Activated naive CD8-positive, alpha-beta T cell treated with anti-CD3 and anti-CD28 coated beads for 36 hours (primary cell): ENCODE measurements at regions not wholly inside any gene's neighbourhood (a gene's known extent, or its start where the extent isn't known, plus 50 kb on each side); places are given as distances from the start of the nearest gene placed in this dataset.
"Not testable (repeated sequence)": the region's sequence is repeated elsewhere in the genome, so short reads cannot be mapped to it uniquely, and the experiment has no call there.

ENCODE experiments used
- DNase-seq: peaks from one replicate; pipeline ENCODE4 v3.0.0; 2021
- H3K27ac Mint-ChIP-seq: one replicate; pipeline ENCODE4 v1.8.0; 2022; ENCODE audit warnings: mild to moderate bottlenecking, moderate library complexity, mixed read lengths
- H3K27me3 Mint-ChIP-seq: one replicate; pipeline ENCODE4 v1.8.0; 2022; ENCODE audit warnings: mild to moderate bottlenecking, mixed read lengths
- H3K36me3 Mint-ChIP-seq: one replicate; pipeline ENCODE4 v1.8.0; 2021; ENCODE audit warnings: mild to moderate bottlenecking, mixed read lengths
- H3K4me1 Mint-ChIP-seq: one replicate; pipeline ENCODE4 v1.8.0; 2021; ENCODE audit warnings: mixed read lengths
- H3K4me3 Mint-ChIP-seq: one replicate; pipeline ENCODE4 v1.8.0; 2022; ENCODE audit warnings: mild to moderate bottlenecking, moderate library complexity, mixed read lengths
- H3K9me3 Mint-ChIP-seq: one replicate; pipeline ENCODE4 v1.8.0; 2022; ENCODE audit warnings: mixed read lengths

- Mint-ChIP-seq H3K4me1 (no peaks in the 10 kb centered on the region), H3K4me3 (no peak overlapping the region), H3K36me3 (no peaks in the 10 kb centered on the region), H3K27me3 (peaks cover 18% of the 10 kb centered on the region), H3K9me3 (no peaks in the 10 kb centered on the region), H3K27ac (no peak overlapping the region)
- no peak for DNase-seq
Measured at GRCh38 chr12:131356485-131357184, 354.3 kb upstream of the SFSWAP start.

GRCh38 chr12:131357185-131357747, 353.6 kb upstream of the SFSWAP start:
- H3K9me3 Mint-ChIP-seq, result no peaks in the 10 kb centered on the region
- H3K36me3 Mint-ChIP-seq, result no peaks in the 10 kb centered on the region
- DNase-seq, result no peak
- H3K27me3 Mint-ChIP-seq, result peaks cover 18% of the 10 kb centered on the region
- H3K4me1 Mint-ChIP-seq, result no peaks in the 10 kb centered on the region
- no peak overlapping the region for H3K4me3 Mint-ChIP-seq
- H3K27ac Mint-ChIP-seq, result no peak overlapping the region

- Mint-ChIP-seq H3K27ac (no peak overlapping the region), H3K4me3 (no peak overlapping the region), H3K4me1 (no peaks in the 10 kb centered on the region), H3K27me3 (peaks cover 18% of the 10 kb centered on the region), H3K36me3 (no peaks in the 10 kb centered on the region), H3K9me3 (no peaks in the 10 kb centered on the region)
- no peak for DNase-seq
Measured at GRCh38 chr12:131357920-131358319, 353.0 kb upstream of the SFSWAP start.

GRCh38 chr12:131362291-131363211, 348.3 kb upstream of the SFSWAP start:
- H3K4me3 Mint-ChIP-seq, result no peak overlapping the region
- DNase-seq, result no peak
- no peaks in the 10 kb centered on the region for H3K9me3 Mint-ChIP-seq
- H3K27me3 Mint-ChIP-seq, result peaks cover 9% of the 10 kb centered on the region
- H3K4me1 Mint-ChIP-seq, result no peaks in the 10 kb centered on the region
- no peaks in the 10 kb centered on the region for H3K36me3 Mint-ChIP-seq
- H3K27ac Mint-ChIP-seq, result no peak overlapping the region

- DNase-seq, result no peak
- H3K4me3 Mint-ChIP-seq, result no peak overlapping the region
Measured at GRCh38 chr12:131363393-131363792, 347.5 kb upstream of the SFSWAP start.

GRCh38 chr12:131363841-131364495, 346.9 kb upstream of the SFSWAP start:
- no peak overlapping the region for H3K27ac Mint-ChIP-seq
- H3K9me3 Mint-ChIP-seq, result no peaks in the 10 kb centered on the region
- H3K4me3 Mint-ChIP-seq, result no peak overlapping the region
- no peaks in the 10 kb centered on the region for H3K4me1 Mint-ChIP-seq
- H3K27me3 Mint-ChIP-seq, result no peaks in the 10 kb centered on the region
- no peaks in the 10 kb centered on the region for H3K36me3 Mint-ChIP-seq
- DNase-seq, result no peak

More at GRCh38 chr12:131363393-131363792, 347.5 kb upstream of the SFSWAP start:
- Mint-ChIP-seq H3K27ac (no peak overlapping the region), H3K9me3 (no peaks in the 10 kb centered on the region), H3K27me3 (peaks cover 4% of the 10 kb centered on the region), H3K36me3 (no peaks in the 10 kb centered on the region), H3K4me1 (no peaks in the 10 kb centered on the region)

- Mint-ChIP-seq H3K9me3 (no peaks in the 10 kb centered on the region), H3K27ac (no peak overlapping the region), H3K36me3 (no peaks in the 10 kb centered on the region), H3K27me3 (no peaks in the 10 kb centered on the region), H3K4me3 (no peak overlapping the region), H3K4me1 (no peaks in the 10 kb centered on the region)
- no peak for DNase-seq
Measured at GRCh38 chr12:131364903-131365820, 345.7 kb upstream of the SFSWAP start.

- no peaks in the 10 kb centered on the region for H3K27me3 Mint-ChIP-seq
- H3K4me3 Mint-ChIP-seq, result no peak overlapping the region
- H3K4me1 Mint-ChIP-seq, result no peaks in the 10 kb centered on the region
- no peak overlapping the region for H3K27ac Mint-ChIP-seq
- no peaks in the 10 kb centered on the region for H3K9me3 Mint-ChIP-seq
- no peak for DNase-seq
- no peaks in the 10 kb centered on the region for H3K36me3 Mint-ChIP-seq
Measured at GRCh38 chr12:131365821-131366260, 345.0 kb upstream of the SFSWAP start.

- Mint-ChIP-seq H3K9me3 (no peaks in the 10 kb centered on the region), H3K4me3 (no peak overlapping the region), H3K36me3 (no peaks in the 10 kb centered on the region), H3K27me3 (no peaks in the 10 kb centered on the region), H3K4me1 (no peaks in the 10 kb centered on the region), H3K27ac (no peak overlapping the region)
- no peak for DNase-seq
Measured at GRCh38 chr12:131366261-131366871, 344.5 kb upstream of the SFSWAP start.

GRCh38 chr12:131367067-131367982, 343.6 kb upstream of the SFSWAP start:
- DNase-seq, H3K4me3 Mint-ChIP-seq, H3K27ac Mint-ChIP-seq, H3K36me3 Mint-ChIP-seq, H3K9me3 Mint-ChIP-seq, H3K4me1 Mint-ChIP-seq, H3K27me3 Mint-ChIP-seq: not testable (repeated sequence)

- Mint-ChIP-seq H3K27me3 (no peaks in the 10 kb centered on the region), H3K36me3 (no peaks in the 10 kb centered on the region), H3K9me3 (no peaks in the 10 kb centered on the region), H3K4me1 (no peaks in the 10 kb centered on the region), H3K27ac (no peak overlapping the region), H3K4me3 (no peak overlapping the region)
- DNase-seq, result no peak
Measured at GRCh38 chr12:131367983-131368667, 342.8 kb upstream of the SFSWAP start.

- H3K27me3 Mint-ChIP-seq, result no peaks in the 10 kb centered on the region
- H3K27ac Mint-ChIP-seq, result no peak overlapping the region
- no peak for DNase-seq
Measured at GRCh38 chr12:131368668-131369071, 342.2 kb upstream of the SFSWAP start.

More at GRCh38 chr12:131368668-131369071, 342.2 kb upstream of the SFSWAP start:
- H3K4me3 Mint-ChIP-seq, result no peak overlapping the region
- H3K9me3 Mint-ChIP-seq, result no peaks in the 10 kb centered on the region
- no peaks in the 10 kb centered on the region for H3K4me1 Mint-ChIP-seq
- H3K36me3 Mint-ChIP-seq, result no peaks in the 10 kb centered on the region
